Medulla oblongata (tissue), 1 donor: ENCODE measurements at regions not wholly inside any gene's neighbourhood (a gene's known extent, or its start where the extent isn't known, plus 50 kb on each side); places are given as distances from the start of the nearest gene placed in this dataset.
"Not testable (repeated sequence)": the region's sequence is repeated elsewhere in the genome, so short reads cannot be mapped to it uniquely, and the experiment has no call there.

Source experiments
- DNase-seq: peaks from one replicate; pipeline ENCODE4 v3.0.0-alpha.2; 2015; ENCODE audit errors: extremely low spot score

DNA sequence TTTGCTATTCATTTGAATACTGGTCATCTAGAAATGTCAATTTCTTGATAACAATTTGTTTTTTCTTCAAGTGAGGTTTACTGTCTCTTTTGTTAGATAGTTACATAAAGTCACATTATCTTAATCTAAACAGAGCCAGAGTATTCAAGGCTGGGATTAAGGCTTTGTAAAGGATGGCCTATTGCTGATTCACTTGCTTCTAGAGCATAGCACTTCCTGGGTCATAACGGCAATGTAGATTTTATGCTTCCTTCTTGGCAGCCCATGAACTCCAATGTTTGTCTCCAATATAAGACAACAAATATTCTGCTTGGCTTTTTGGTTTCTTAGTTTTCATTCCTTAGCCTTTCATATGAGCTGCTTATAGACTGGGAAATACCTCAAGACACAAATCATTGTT is 2007.9 kb upstream of the CDH6 start:
- DNase-seq: no peak

DNA sequence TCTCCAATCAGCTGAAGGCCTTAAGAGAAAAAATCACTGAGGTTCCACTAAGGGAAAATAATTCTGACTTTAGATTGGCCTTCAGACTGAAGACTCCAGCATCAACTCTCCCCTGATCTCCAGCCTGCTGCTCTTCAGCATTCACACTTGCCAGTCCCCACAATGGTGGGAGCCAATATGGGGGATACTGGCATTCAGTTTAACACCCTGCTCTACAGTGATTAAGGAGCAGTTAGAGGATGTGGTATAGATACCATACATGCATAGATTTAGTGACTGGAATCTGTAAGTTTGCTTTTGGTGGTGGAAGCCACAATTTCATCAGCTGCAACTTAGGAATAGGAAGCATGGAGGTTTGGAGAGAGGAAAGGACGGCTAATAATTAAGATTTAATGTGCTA is 2017.7 kb upstream of the CDH6 start:
- DNase-seq: no peak

DNA sequence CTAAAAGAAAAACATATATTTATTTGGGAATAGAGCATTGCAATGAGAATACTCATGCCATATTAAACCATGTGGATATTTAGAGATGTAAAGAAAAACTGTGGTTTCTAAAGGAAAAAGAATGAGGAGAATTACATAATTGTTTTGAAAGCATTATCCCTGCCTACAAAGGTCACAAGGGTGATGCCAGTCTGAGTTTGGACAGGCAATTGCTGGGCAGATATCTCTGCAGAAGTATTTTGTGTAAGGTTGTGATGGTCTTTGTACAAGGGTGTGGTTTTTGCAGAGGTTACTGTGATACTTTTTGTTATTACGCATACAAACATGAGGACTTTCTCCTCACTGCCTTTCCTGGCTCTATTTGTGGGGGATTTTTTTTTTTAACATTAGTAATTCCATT is 2022.9 kb upstream of the CDH6 start:
- no peak for DNase-seq

DNA sequence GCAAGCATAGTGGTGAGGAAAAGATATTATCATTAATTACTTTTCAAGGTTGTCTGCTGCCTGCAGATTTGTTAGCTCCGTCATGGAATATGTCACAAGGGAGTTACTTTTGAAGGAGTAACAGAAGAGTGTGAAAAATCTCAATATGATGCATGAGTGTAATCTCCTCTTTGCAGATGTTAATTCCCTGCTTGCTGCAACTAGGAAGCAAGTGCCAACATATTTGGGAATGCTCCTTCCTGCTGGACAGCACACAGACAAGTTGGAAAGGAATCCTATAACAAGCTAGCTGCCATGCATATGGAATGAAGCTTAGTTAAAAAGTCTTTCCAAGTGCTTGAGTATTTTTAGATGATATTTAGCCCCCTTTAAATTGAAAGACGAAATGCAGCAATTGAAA is 2023.6 kb upstream of the CDH6 start:
- no peak for DNase-seq

DNA sequence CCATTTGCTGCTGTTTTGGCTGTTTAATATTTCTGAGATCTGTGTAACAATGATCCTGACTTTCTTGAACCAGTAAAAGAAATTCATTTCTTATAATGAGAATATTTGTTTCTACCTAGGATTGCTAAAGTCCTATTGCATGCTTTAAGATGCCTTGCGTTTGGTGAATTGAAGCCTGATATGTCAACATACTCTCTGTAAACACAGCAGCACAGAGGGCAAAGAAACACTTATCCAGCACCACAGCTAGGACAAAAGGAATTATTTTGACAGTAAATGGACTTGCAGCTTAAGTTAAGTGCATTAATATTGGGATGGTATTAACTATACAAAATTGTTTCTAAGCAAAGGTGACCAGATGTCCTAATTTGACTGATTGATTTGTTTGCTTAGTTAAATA is 2031.2 kb upstream of the CDH6 start:
- no peak for DNase-seq

DNA sequence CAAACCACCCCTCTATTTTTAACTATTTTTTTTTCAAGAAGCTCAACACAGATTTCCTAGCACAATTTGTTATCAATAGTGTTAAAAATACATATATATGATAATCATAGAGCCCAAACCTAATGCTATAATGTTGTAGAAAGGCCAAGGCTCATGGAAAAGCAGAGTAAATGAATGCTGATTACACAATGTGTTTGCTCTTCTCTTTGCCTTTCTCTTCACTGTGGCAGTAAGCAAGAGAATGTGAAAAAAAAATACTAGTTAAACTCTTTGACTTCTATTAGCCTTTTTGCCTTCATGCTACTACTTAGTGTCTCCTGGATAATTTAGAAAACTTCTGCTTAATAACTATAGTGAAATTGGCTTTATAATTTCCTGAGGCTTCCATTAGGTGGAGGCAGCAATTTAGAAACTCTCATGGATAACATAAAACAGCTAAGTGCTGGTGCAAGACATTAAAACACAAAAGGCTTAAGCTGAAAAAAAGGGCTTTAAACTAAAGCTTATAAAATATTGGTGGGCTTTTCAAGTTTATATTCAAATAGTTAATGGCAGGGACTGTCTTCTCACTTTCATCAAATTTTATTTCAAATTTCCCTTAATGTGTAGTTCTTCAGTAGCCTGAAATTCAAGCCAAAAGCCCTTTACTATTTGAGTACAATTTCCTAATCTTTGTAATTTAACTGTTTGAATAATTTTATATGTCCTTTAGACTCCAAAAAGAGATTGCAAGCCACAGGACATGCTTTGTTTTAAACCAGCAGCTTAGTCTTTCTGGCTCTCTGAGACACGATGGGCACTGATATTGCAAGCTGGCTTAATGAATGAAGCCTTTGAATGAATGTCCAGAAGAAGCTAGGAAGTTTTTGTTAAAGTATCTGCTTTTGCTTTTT is 2031.8 kb upstream of the CDH6 start:
- peak; percentile 14 for DNase-seq

DNA sequence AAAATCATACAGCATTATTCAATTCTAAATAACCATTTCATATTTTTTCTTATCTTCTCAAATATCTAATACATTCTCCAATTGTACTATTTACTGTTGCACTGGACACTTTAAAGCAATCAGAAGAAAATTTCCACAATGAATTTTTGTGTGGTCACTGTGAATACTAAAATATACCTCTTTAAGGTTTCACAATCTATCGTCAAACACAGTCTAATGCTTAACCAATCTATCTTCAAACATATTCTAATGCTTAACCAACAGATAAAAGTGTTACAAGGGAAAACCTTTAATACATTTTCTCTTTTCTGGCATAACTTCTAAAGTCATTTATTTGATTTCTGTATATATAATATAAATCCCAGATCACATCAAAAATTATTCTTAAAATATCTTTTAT is 2035.5 kb upstream of the CDH6 start:
- DNase-seq: no peak

DNA sequence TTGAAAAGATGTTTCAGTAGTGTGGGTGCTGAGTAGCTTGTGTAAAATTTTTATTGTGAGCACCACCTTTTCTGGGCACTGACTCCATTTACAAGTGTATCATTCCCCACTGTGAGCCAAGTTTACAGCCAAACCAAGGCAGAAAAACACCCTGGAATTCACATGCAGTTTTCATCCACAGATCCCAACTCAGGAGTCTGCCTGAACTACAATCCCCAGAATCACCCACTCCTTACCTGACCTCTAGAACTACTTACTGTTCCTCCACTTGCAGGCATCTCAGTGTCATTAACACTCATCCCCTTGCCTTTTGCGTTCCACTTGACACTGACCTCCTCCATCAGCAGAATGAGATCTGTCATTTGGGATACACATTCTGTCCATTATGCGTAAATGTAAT is 2042.6 kb upstream of the CDH6 start:
- DNase-seq: no peak

DNA sequence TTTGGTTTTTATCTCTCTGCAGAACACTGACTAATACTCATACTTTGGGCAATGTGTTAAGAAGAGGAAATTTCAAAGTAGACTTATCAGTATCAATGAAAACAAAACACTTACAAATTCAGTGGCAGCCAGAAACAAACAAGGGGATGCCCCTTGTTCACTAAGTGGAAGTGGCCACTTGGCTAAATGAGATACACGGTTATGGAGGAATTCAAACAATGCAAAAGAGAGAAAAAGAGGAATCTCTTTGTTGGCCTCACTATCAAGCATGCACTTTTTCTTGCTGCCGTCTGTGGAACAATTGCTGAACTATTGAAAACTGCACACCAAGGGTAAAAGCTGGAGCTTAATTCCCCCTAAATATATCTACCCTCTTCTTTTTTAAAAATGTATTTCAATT is 2044.9 kb upstream of the CDH6 start:
- no peak for DNase-seq

DNA sequence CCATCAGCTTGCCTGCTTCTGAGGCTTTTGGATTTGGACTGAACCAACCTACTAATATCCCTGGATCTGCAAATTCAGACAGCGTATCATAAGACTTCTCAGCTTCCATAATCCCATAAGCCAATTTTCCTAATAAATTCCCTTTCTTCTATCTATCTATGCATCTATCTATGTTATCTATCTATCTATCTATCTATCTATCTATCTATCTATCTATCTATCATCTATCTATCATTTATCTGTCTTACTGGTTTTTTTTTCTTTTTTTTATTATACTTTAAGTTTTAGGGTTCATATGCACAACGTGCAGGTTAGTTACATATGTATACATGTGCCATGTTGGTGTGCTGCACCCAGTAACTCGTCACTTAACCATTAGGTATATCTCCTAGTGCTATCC is 2045.4 kb upstream of the CDH6 start:
- DNase-seq: no peak

DNA sequence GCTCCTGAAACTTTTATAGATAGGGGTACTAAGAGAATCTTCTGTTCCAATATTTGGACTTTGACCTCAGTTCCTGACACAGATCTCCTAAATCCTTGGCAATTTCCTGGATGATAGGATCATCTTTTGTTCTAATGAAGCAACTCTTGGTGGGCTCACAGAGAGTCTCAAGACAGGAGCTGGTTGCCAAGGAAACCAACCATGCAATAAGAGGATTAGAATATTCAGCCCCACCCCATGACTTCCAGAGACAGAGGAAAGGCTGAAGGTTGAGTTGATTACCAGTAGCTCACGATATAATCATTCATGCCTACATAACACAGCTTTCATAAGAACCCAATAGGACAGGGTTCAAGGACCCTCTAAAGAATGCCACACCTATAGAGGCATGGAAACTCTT is 2050.2 kb upstream of the CDH6 start:
- no peak for DNase-seq

DNA sequence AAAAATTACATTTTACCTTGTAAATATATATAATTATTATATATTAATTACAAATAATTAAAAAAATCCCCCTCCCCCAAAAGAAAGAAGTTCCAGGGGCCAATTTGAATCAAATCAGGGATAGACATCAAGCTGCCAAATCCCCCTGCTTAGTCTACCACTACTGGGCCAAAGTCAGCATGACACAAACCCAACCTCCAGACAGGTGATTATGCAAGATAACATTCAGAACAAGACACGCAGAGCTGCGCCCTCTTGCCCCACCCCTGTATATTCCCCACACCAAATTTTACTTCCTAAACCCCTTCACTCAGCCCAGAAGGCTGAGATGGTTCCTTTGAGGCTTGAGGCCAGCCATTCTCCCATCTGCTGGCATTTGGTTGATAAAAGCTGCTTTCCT is 2059.1 kb upstream of the CDH6 start:
- DNase-seq: no peak

DNA sequence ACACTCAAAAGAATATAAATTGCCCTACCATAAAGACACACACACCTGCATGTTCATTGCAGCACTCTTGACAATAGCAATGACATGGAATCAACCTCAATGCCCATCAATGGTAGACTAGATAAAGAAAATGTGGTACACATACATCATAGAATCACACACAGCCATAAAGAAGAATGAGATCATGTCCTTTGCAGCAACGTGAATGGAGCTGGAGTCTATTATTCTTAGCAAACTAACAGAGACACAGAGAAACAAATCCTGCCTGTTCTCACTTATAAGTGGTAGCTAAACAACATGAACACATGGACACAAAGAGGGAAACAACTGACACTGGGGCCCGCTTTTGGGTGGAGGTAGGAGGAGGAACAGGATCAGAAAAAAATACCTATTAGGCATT is 2062.2 kb upstream of the CDH6 start:
- no peak for DNase-seq

DNA sequence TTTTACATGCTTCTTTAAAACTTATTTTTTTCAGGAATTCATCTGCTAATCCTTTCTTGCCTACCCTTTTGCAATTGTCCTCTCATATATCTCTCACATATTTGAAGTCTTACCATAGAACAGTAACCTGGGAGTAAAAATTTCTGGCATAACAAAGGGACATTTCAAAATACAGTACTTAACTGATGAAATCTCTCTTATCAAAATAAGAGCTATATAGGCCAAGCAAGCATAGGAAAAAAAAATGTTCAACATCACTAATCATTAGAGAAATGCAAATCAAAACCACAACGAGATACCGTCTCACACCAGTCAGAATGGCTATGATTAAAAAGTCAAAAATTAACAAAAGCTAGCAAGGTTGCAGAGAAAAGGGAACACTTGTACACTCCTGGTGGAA is 2062.7 kb upstream of the CDH6 start:
- no peak for DNase-seq

DNA sequence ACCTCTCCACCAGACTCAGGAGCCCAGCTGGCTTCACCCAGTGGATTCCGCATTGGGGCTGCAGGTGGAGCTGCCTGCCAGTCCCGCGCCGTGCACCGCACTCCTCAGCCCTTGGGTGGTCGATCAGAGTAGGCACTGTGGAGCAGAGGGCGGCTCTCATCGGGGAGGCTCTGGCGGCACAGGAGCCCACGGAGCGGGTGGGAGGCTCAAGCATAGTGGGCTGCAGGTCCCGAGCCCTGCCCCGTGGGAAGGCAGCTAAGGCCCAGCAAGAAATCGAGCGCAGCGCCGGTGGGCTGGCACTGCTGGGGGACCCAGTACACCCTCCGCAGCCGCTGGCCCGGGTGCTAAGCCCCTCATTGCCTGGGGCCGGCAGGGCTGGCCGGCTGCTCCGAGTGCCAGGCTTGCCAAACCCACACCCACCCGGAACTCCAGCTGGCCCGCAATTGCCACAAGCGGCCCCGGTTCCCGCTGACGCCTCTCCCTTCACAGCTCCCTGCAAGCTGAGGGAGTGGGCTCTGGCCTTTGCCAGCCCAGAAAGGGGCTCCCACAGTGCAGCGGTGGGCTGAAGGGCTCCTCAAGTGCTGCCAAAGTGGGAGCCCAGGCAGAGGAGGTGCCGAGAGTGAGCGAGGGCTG is 2065.8 kb upstream of the CDH6 start:
- DNase-seq: not testable (repeated sequence)

DNA sequence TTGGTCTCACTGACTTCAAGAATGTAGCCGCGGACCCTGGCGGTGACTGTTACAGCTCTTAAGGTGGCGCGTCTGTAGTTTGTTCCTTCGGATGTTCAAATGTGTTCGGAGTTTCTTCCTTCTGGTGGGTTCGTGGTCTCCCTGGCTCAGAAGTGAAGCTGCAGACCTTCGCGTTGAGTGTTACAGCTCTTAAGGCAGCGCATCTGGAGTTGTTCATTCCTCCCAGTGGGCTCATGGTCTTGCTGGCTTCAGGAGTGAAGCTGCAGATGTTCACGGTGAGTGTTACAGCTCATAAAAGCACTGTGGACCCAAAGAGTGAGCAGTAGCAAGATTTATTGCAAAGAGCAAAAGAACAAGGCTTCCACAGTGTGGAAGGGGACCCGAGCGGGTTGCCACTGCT is 2067.0 kb upstream of the CDH6 start:
- DNase-seq: not testable (repeated sequence)

DNA sequence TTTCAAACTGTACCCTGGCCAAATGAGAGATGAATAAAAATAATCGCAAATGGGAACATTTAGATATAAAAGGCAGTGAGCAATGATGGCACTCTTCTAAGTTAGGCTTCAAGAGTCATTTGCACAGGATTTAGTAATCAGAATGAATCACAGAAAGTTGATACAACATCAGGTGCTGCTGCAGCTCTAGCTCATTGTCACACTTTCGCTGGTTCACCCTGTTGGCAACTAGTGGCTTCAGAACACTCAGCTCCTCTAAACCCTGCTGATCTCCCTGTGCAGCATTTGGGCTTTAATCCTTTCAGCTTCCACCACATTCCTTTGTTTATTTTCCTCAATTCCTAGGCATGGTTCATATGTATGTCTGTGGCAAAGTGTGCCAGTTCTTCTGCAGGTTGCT is 2071.2 kb upstream of the CDH6 start:
- DNase-seq: no peak

DNA sequence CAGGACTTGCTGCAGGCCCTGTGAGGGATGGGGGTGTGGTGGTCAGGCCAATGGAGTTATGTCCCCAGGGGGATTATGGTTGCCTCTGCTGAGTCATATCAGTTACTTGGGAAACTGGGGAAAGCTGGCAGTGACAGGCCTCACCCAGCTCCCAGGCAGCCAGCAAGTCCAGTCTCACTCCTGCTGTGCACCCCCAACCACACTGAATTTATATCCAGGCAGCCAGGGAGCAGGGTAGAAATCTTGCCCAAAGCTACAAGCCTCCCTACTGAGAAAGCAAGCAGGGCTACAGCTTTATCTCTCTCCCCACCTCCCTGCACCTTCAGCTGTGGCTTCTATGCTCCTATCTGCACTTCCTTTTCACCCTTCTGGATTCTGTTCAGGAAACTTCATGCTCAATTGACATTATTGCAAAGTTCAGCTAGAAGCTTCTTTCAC is 2076.0 kb upstream of the CDH9 start:
- DNase-seq: no peak

DNA sequence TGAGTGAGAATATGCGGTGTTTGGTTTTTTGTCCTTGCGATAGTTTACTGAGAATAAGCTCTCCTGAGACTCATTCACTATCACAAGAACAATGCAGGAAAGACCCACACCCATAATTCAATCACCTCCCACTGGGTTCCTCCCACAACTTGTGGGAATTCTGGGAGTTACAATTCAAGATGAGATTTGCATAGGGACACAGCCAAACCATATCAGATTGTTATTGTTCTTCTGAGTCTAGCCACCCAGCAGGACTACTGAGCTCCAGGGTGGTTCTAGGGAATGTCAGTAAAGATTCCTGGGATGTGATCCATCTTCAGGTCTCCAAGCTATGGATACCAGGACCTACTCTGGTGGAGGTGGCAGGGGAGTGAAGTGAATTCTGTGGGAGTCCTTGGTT is 2075.1 kb upstream of the CDH9 start:
- DNase-seq: no peak

DNA sequence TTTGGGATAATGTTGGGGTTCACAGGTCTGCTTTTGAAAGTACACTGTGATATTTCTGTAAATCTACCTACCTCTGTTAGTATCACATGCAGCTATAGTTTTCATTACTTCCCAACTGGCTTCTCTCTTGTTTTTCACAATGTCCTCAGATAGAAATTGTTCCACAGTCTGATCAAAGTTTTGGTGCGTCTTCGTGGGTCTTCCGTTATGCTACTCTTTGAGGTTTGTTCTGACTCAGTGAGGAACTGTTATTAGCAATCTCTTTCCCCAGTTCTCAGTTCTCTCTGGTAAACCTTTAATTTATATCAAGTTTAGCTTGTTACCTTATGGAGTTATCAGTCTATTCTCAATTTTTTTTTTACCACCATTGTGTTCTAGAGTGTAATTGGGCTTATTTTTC is 2061.2 kb upstream of the CDH9 start:
- DNase-seq: no peak

DNA sequence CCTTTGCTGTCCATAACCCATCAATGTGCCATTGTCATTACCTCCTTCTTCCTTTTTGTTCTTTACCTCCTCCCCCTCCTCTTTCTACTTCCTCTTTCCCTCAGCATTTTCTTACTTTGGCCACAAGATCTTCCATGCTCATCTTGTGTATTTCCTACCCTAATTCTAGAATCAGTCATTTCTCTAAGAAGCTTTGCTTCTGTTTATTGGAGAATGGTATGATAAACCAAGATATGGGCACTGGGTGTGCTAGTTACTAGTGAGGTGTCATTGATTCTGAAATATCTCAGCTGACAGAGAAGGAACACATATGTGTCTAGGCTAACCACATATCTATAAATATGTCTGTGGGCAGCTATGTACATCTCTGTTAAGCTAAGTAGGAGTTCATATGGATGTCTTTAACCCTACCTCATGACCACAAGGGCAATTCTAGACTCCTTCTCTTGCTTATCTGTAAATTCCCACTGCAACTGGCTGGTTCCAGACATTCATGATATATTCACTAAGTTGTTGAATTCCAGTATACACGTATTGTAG is 2051.3 kb upstream of the CDH9 start:
- DNase-seq: no peak

DNA sequence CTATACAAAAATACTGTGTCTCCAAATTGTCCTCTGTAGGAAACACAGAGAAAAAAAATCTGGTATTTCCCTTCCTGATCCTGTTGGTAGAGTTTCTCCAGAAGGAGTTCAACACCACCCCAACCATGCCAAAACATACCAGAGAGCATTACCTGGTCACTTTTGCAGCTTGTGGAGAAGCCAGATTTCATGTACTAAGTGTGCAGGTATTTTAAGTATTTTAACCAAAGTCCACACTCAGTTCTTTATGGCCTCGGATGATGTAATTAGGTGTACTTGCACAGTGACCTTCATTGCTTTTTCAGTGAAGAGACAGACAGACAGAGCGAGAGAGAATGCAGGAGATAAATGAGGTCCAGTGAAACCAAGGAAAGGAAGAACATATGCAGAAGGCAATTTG is 2046.8 kb upstream of the CDH9 start:
- no peak for DNase-seq

DNA sequence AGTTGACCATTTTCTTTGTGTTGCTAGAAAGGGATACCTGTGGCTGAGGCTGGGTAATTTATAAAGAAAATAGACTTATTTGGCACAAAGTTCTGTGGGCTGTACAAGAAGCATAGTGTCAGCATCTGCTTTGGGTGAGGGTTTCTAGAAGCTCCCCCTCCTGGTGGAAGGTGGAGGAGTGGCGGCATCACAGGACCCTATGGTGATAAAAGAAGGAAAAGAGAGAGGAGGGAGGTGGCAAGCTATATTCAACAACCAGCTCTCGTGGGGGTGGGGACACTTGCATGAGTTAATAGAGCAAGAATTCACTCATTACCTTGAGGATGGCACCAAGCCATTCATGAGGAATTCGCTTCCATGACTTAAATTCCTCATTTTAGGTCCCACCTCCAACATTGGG is 2041.4 kb upstream of the CDH9 start:
- DNase-seq: no peak
